ENCODE measurements at regions not wholly inside any gene's neighbourhood (a gene's known extent, or its start where the extent isn't known, plus 50 kb on each side); places are given as distances from the start of the nearest gene placed in this dataset.

- no peak for TF ChIP-seq POLR2AphosphoS5 (IDR thresholded peaks at IDR 0.05; ENCODE audit: low read depth, low read length)
- no peak for TF ChIP-seq RAD21 (IDR thresholded peaks at IDR 0.05; ENCODE audit: low read depth)
- TF ChIP-seq ELF1 (IDR thresholded peaks at IDR 0.05; ENCODE audit: borderline replicate concordance, low read depth), result no peak
- TF ChIP-seq REST (IDR thresholded peaks at IDR 0.05; ENCODE audit: low read depth), result no peak
- no peak for TF ChIP-seq SP1 (IDR thresholded peaks at IDR 0.05; ENCODE audit: low read depth)
These were observed 231.9 kb downstream of the CD83 start (continued) for GRCh38 chr6:14349507-14349906.

GRCh38 chr6:14350210-14350609, 232.6 kb downstream of the CD83 start:
- no peak for ATAC-seq
- POLR2A ChIA-PET, result no interaction called here

More at GRCh38 chr6:14350210-14350609, 232.6 kb downstream of the CD83 start:
- no peak overlapping the region for H3K9ac ChIP-seq (ENCODE audit: low read length)
- no peak for TF ChIP-seq YY1 (IDR thresholded peaks at IDR 0.05; ENCODE audit: extremely low read depth, insufficient replicate concordance, low read depth, low read length)
- TF ChIP-seq REST (IDR thresholded peaks at IDR 0.05; ENCODE audit: low read depth), result no peak
- TF ChIP-seq TCF7L2 (IDR thresholded peaks at IDR 0.05; ENCODE audit: borderline replicate concordance, extremely low read depth, insufficient read depth, insufficient read length), result no peak
- no peak for TF ChIP-seq FOSL1 (IDR thresholded peaks at IDR 0.05; ENCODE audit: low read depth)
- no peak for TF ChIP-seq POLR2AphosphoS5 (IDR thresholded peaks at IDR 0.05; ENCODE audit: low read depth, low read length)
- H3K4me2 ChIP-seq (ENCODE audit: low read length), result no peak overlapping the region
- no peaks in the 10 kb centered on the region for H3K9me2 ChIP-seq (ENCODE audit: insufficient read depth)
- H3K79me2 ChIP-seq (ENCODE audit: insufficient read depth, low read length), result no peaks in the 10 kb centered on the region
- DNase-seq (ENCODE audit: low read depth, low spot score), result no peak
- H3K27ac ChIP-seq (ENCODE audit: low read depth, low read length), result no peak overlapping the region
- CTCF ChIA-PET, result no interaction called here
- H2AFZ ChIP-seq (ENCODE audit: low read depth, low read length, poor library complexity, severe bottlenecking), result no peak overlapping the region
- H3K36me3 ChIP-seq (ENCODE audit: control insufficient read depth in 1 of 2, insufficient read depth in 2 of 2, low read length in 2 of 2), result no peaks in the 10 kb centered on the region
- intact Hi-C loops (cut with micrococcal nuclease), result no loop called here
- no peaks in the 10 kb centered on the region for H3K9me3 ChIP-seq (ENCODE audit: control insufficient read depth in 1 of 2, insufficient read depth in 1 of 2, low read depth in 1 of 2, low read length in 2 of 2)
- RAD21 ChIA-PET (ENCODE audit: low non-redundant PET in 1 of 2, low total read pairs in 2 of 2, uncharacterized antibody in 2 of 2, unreplicated experiment in 2 of 2), result no interaction called here
- H3K27me3 ChIP-seq (ENCODE audit: insufficient read depth, low read length), result no peaks in the 10 kb centered on the region
- no peaks in the 10 kb centered on the region for H4K20me1 ChIP-seq (ENCODE audit: insufficient read depth)
- no TSS peak for BruUV-seq (replicated peaks)
- H3K4me1 ChIP-seq (ENCODE audit: control insufficient read depth in 1 of 2, insufficient read depth in 2 of 2, low read length in 2 of 2), result no peaks in the 10 kb centered on the region
- no peak overlapping the region for H3K4me3 ChIP-seq (replicated peaks in 1 of 2; ENCODE audit: low read depth in 1 of 2, low read length in 2 of 2)

Data from HCT116 (cell line).